Fibroblast of lung (primary cell): ENCODE measurements at regions not wholly inside any gene's neighbourhood (a gene's known extent, or its start where the extent isn't known, plus 50 kb on each side); places are given as distances from the start of the nearest gene placed in this dataset.

Experiments
- DNase-seq, 2 donors: peaks; one replicate each; pipeline versions ENCODE4 v3.0.0 to v3.0.0-alpha.2; 2010; ENCODE audit warnings: low read depth in 2 of 2
- H2AFZ ChIP-seq: 2 replicates; pipeline ENCODE4 v1.5.1; 2012; ENCODE audit warnings: low read length, control low read depth, inconsistent platforms
- H3K27ac ChIP-seq: 2 replicates; pipeline ENCODE4 v1.5.1; 2011; ENCODE audit warnings: low read length, control low read depth; ENCODE audit not compliant: insufficient read depth
- H3K27me3 ChIP-seq: 2 replicates; pipeline ENCODE4 v1.5.1; 2011; ENCODE audit warnings: mild to moderate bottlenecking, low read length; ENCODE audit not compliant: control insufficient read depth, insufficient read depth
- H3K36me3 ChIP-seq: 2 replicates; pipeline ENCODE4 v1.5.1; 2011; ENCODE audit warnings: low read length; ENCODE audit not compliant: control insufficient read depth, insufficient read depth
- H3K4me1 ChIP-seq: 2 replicates; pipeline ENCODE4 v1.5.1; 2011; ENCODE audit warnings: low read length; ENCODE audit not compliant: control insufficient read depth, insufficient read depth; ENCODE audit errors: extremely low read depth
- H3K4me2 ChIP-seq: 2 replicates; pipeline ENCODE4 v1.5.1; 2011; ENCODE audit warnings: low read length, control low read depth; ENCODE audit not compliant: insufficient read depth; ENCODE audit errors: extremely low read depth
- H3K4me3 ChIP-seq, 4 experiments: fragments of 200-600 bp in 1 of 4; sonication (generic) in 1 of 4; replicated peaks in 1 of 4; 2 replicates each; pipeline ENCODE4 v1.5.1; 2011 to 2016; ENCODE audit warnings: low read length in 4 of 4, low read depth in 3 of 4, mild to moderate bottlenecking in 3 of 4, control low read depth in 2 of 4, inconsistent platforms in 1 of 4, mixed read lengths in 1 of 4; ENCODE audit not compliant: insufficient read depth in 1 of 4; ENCODE audit errors: control extremely low read depth in 1 of 4
- H3K79me2 ChIP-seq: 2 replicates; pipeline ENCODE4 v1.5.1; 2012; ENCODE audit warnings: mild to moderate bottlenecking, low read length, inconsistent platforms; ENCODE audit not compliant: control insufficient read depth, insufficient read depth
- H3K9ac ChIP-seq: 2 replicates; pipeline ENCODE4 v1.5.1; 2011; ENCODE audit warnings: mild to moderate bottlenecking, low read length, control low read depth; ENCODE audit not compliant: insufficient read depth
- H3K9me3 ChIP-seq: 2 replicates; pipeline ENCODE4 v1.5.1; 2012; ENCODE audit warnings: low read depth, low read length; ENCODE audit not compliant: control insufficient read depth, insufficient read depth
- H4K20me1 ChIP-seq: 2 replicates; pipeline ENCODE4 v1.5.1; 2011; ENCODE audit warnings: low read length; ENCODE audit not compliant: control insufficient read depth, insufficient read depth; ENCODE audit errors: extremely low read depth
- CTCF ChIP-seq, 2 donors: IDR thresholded peaks in 1 of 2; conservative IDR thresholded peaks in 1 of 2; 1 replicate in 1 of 2; 2 replicates in 1 of 2; pipeline ENCODE4 v1.5.1; 2011 to 2012; ENCODE audit warnings: low read length in 2 of 2, control low read depth in 1 of 2, inconsistent platforms in 1 of 2, low read depth in 1 of 2, mild to moderate bottlenecking in 1 of 2
- EZH2 ChIP-seq: IDR thresholded peaks from 2 replicates; pipeline ENCODE4 v1.5.1; 2012; ENCODE audit warnings: low read length, control low read depth, mild to moderate bottlenecking; ENCODE audit errors: missing control alignments

DNA sequence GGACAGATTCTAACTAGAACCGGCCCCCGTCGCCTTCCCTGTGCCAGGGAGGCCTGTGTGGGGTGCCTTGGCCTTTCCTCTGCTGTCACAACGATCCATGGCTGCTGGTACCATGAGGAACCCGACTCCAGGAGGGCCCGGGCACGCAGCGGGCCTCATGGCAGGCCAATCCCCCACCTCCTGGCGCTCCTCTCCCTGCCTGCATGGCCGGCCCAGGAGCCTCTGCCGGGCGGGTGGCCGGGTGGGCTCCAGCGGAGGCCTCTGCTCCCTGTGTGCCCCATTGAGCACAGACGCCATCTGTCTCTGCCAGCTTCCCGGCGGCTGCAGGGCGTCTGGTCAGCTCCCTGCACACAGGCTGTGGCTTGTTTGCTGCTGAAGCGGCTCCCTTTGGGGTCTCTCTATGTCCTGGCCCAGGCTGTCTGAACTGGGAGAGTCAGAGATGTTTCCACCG is 86.5 kb downstream of the MYEOV start:
- H3K79me2 ChIP-seq: no peaks in the 10 kb centered on the region
- H3K27me3 ChIP-seq: no peaks in the 10 kb centered on the region
- H3K9me3 ChIP-seq: no peaks in the 10 kb centered on the region
- DNase-seq: no peak
- H3K4me2 ChIP-seq: no peak overlapping the region
- no peaks in the 10 kb centered on the region for H3K36me3 ChIP-seq
- TF ChIP-seq CTCF (conservative IDR thresholded peaks at IDR 0.05 in 1 of 2, IDR thresholded peaks at IDR 0.05 in 1 of 2; ENCODE audit: low read depth in 1 of 2, low read length in 2 of 2): no peak
- no peak for TF ChIP-seq EZH2
- no peaks in the 10 kb centered on the region for H3K4me1 ChIP-seq
- no peaks in the 10 kb centered on the region for H4K20me1 ChIP-seq
- no peak overlapping the region for H3K9ac ChIP-seq
- H2AFZ ChIP-seq: no peak overlapping the region
- no peak overlapping the region for H3K27ac ChIP-seq
- H3K4me3 ChIP-seq: no peak overlapping the region

- no peaks in the 10 kb centered on the region for H3K36me3 ChIP-seq
- TF ChIP-seq CTCF (conservative IDR thresholded peaks at IDR 0.05 in 1 of 2, IDR thresholded peaks at IDR 0.05 in 1 of 2; ENCODE audit: low read depth in 1 of 2, low read length in 2 of 2) (no peak), EZH2 (no peak)
- no peak overlapping the region for H3K4me2 ChIP-seq
- no peaks in the 10 kb centered on the region for H3K4me1 ChIP-seq
- no peak for DNase-seq
- H3K27me3 ChIP-seq: no peaks in the 10 kb centered on the region
- H3K79me2 ChIP-seq: no peaks in the 10 kb centered on the region
- no peak overlapping the region for H2AFZ ChIP-seq
- H3K27ac ChIP-seq: no peak overlapping the region
- no peak overlapping the region for H3K9ac ChIP-seq
- H4K20me1 ChIP-seq: no peaks in the 10 kb centered on the region
- H3K4me3 ChIP-seq: no peak overlapping the region
- H3K9me3 ChIP-seq: no peaks in the 10 kb centered on the region
Measured at GRCh38 chr11:69380921-69381581, 87.1 kb downstream of the MYEOV start.

- no peak overlapping the region for H3K4me2 ChIP-seq
Measured at GRCh38 chr11:69381681-69382130, 87.8 kb downstream of the MYEOV start.

More at GRCh38 chr11:69381681-69382130, 87.8 kb downstream of the MYEOV start:
- H3K27me3 ChIP-seq: no peaks in the 10 kb centered on the region
- no peaks in the 10 kb centered on the region for H4K20me1 ChIP-seq
- H3K27ac ChIP-seq: no peak overlapping the region
- H3K9me3 ChIP-seq: no peaks in the 10 kb centered on the region
- no peaks in the 10 kb centered on the region for H3K4me1 ChIP-seq
- H3K79me2 ChIP-seq: no peaks in the 10 kb centered on the region
- H3K4me3 ChIP-seq: no peak overlapping the region
- no peak overlapping the region for H2AFZ ChIP-seq
- no peak for DNase-seq
- TF ChIP-seq CTCF (conservative IDR thresholded peaks at IDR 0.05 in 1 of 2, IDR thresholded peaks at IDR 0.05 in 1 of 2; ENCODE audit: low read depth in 1 of 2, low read length in 2 of 2) (no peak), EZH2 (no peak)
- H3K36me3 ChIP-seq: no peaks in the 10 kb centered on the region
- H3K9ac ChIP-seq: no peak overlapping the region
